ENCODE measurements at regions not wholly inside any gene's neighbourhood (a gene's known extent, or its start where the extent isn't known, plus 50 kb on each side); places are given as distances from the start of the nearest gene placed in this dataset.

- H3K4me3 ChIP-seq = no peak overlapping the region
- no peaks in the 10 kb centered on the region for H3K9me3 ChIP-seq
- 80 to 86% (median 82%) methylated on average over 8 of the region's 8 CpGs for WGBS, 5 donors
- no peak overlapping the region for H3K27ac ChIP-seq
- H3K27me3 ChIP-seq = no peaks in the 10 kb centered on the region
- no peaks in the 10 kb centered on the region for H3K36me3 ChIP-seq
- no peaks in the 10 kb centered on the region for H3K4me1 ChIP-seq
- no peak for TF ChIP-seq POLR2AphosphoS5 (IDR thresholded peaks at IDR 0.05)
- TF ChIP-seq EP300 (IDR thresholded peaks at IDR 0.05) = no peak
- no peak for TF ChIP-seq POLR2A (IDR thresholded peaks at IDR 0.05)
- no peak for TF ChIP-seq CTCF (IDR thresholded peaks at IDR 0.05)
- DNase-seq = no peak
- intact Hi-C loops (cut with DNase I; ENCODE audit: low total_unique reads) = no loop called here
Observed at GRCh38 chr4:144295286-144295995, 154.9 kb upstream of the GYPA start.

- H3K36me3 ChIP-seq = no peaks in the 10 kb centered on the region
- TF ChIP-seq POLR2A (IDR thresholded peaks at IDR 0.05) (no peak), POLR2AphosphoS5 (IDR thresholded peaks at IDR 0.05) (no peak), CTCF (IDR thresholded peaks at IDR 0.05) (no peak), EP300 (IDR thresholded peaks at IDR 0.05) (no peak)
- no peak overlapping the region for H3K4me3 ChIP-seq
- no peaks in the 10 kb centered on the region for H3K4me1 ChIP-seq
- no peaks in the 10 kb centered on the region for H3K27me3 ChIP-seq
- WGBS, 5 donors = 83 to 95% (median 89%) methylated on average over 2 of the region's 2 CpGs
- H3K9me3 ChIP-seq = no peaks in the 10 kb centered on the region
- H3K27ac ChIP-seq = no peak overlapping the region
- intact Hi-C loops (cut with DNase I; ENCODE audit: low total_unique reads) = no loop called here
- DNase-seq = no peak
Observed at GRCh38 chr4:144296941-144297340, 156.4 kb upstream of the GYPA start.

- TF ChIP-seq EP300 (IDR thresholded peaks at IDR 0.05) (no peak), POLR2A (IDR thresholded peaks at IDR 0.05) (no peak), POLR2AphosphoS5 (IDR thresholded peaks at IDR 0.05) (no peak)
- Histone ChIP-seq H3K27ac (no peak overlapping the region), H3K36me3 (no peaks in the 10 kb centered on the region), H3K27me3 (no peaks in the 10 kb centered on the region), H3K9me3 (no peaks in the 10 kb centered on the region), H3K4me1 (no peaks in the 10 kb centered on the region), H3K4me3 (no peak overlapping the region)
- intact Hi-C loops (cut with DNase I; ENCODE audit: low total_unique reads) = no loop called here
- no peak for DNase-seq
- WGBS, 5 donors = 52 to 65% (median 56%) methylated on average over 3 of the region's 3 CpGs
Observed at GRCh38 chr4:144298519-144298918, 158.0 kb upstream of the GYPA start.

- intact Hi-C loops (cut with DNase I; ENCODE audit: low total_unique reads) = no loop called here
- Histone ChIP-seq H3K4me1 (no peaks in the 10 kb centered on the region), H3K9me3 (no peaks in the 10 kb centered on the region), H3K27me3 (no peaks in the 10 kb centered on the region), H3K4me3 (no peak overlapping the region), H3K36me3 (no peaks in the 10 kb centered on the region), H3K27ac (no peak overlapping the region)
- 69 to 83% (median 77%) methylated on average over 2 of the region's 2 CpGs for WGBS, 5 donors
- no peak for TF ChIP-seq EP300 (IDR thresholded peaks at IDR 0.05)
- TF ChIP-seq POLR2AphosphoS5 (IDR thresholded peaks at IDR 0.05) = no peak
- TF ChIP-seq POLR2A (IDR thresholded peaks at IDR 0.05) = no peak
- TF ChIP-seq CTCF (IDR thresholded peaks at IDR 0.05) = no peak
- DNase-seq = no peak
Observed at GRCh38 chr4:144300616-144301015, 160.1 kb upstream of the GYPA start.
